Gastrocnemius medialis (tissue), 4 donors: ENCODE measurements at regions not wholly inside any gene's neighbourhood (a gene's known extent, or its start where the extent isn't known, plus 50 kb on each side); places are given as distances from the start of the nearest gene placed in this dataset.
"Not testable (repeated sequence)": the region's sequence is repeated elsewhere in the genome, so short reads cannot be mapped to it uniquely, and the experiment has no call there.

Experiments used
- ATAC-seq, 2 donors: fragments of 150-250 bp; one replicate each; pipeline ENCODE4 v1.9.1; 2016
- DNase-seq, 2 donors: peaks; one replicate each; pipeline ENCODE4 v3.0.0-alpha.2; 2019
- H3K27ac ChIP-seq, 4 donors: fragments of 200-600 bp; sonication (generic); 1 replicate in 1 of 4; 2 replicates in 3 of 4; pipeline ENCODE4 v1.5.1; 2016 to 2018; ENCODE audit warnings: mild to moderate bottlenecking in 2 of 4, moderate library complexity in 1 of 4
- H3K27me3 ChIP-seq, 3 donors: fragments of 200-600 bp; sonication (generic) in 2 of 3; 1 replicate in 1 of 3; 2 replicates in 2 of 3; pipeline versions ENCODE4 v1.5.1 to v1.6.0; 2016 to 2019; ENCODE audit warnings: mild to moderate bottlenecking in 1 of 3, moderate library complexity in 1 of 3
- H3K36me3 ChIP-seq, 2 donors: fragments of 200-600 bp; sonication (generic) in 1 of 2; one replicate each; pipeline ENCODE4 v1.5.1; 2017 to 2018
- H3K4me1 ChIP-seq, 2 donors: fragments of 200-600 bp; sonication (generic) in 1 of 2; one replicate each; pipeline ENCODE4 v1.5.1; 2016 to 2017; ENCODE audit warnings: mild to moderate bottlenecking in 2 of 2
- H3K4me3 ChIP-seq, 4 donors: fragments of 200-600 bp; sonication (generic) in 3 of 4; 1 replicate in 1 of 4; 2 replicates in 3 of 4; pipeline ENCODE4 v1.5.1; 2016 to 2019; ENCODE audit warnings: mild to moderate bottlenecking in 2 of 4
- H3K9me3 ChIP-seq, 3 donors: fragments of 200-600 bp; sonication (generic) in 2 of 3; 1 replicate in 1 of 3; 2 replicates in 2 of 3; pipeline ENCODE4 v1.5.1; 2016 to 2019
- CTCF ChIP-seq, 5 experiments: fragments of 450-650 bp in 3 of 5; fragments of 200-600 bp in 2 of 5; sonication (generic) in 2 of 5; IDR thresholded peaks in 4 of 5; conservative IDR thresholded peaks in 1 of 5; 1 replicate in 4 of 5; 2 replicates in 1 of 5; pipeline ENCODE4 v1.5.1; 2016 to 2019; ENCODE audit warnings: antibody characterized with exemption in 5 of 5, mild to moderate bottlenecking in 3 of 5, moderate library complexity in 3 of 5
- POLR2A ChIP-seq, 2 donors: fragments of 450-650 bp; IDR thresholded peaks; one replicate each; pipeline ENCODE4 v1.6.1; 2017; ENCODE audit warnings: antibody characterized with exemption in 2 of 2, mild to moderate bottlenecking in 2 of 2, moderate library complexity in 2 of 2
- in situ Hi-C, 4 donors: fragments of 200-750 bp; cut with MboI; loops; one replicate each; pipeline versions ENCODE4 v1.15.0 to v1.8.0; 2017; ENCODE audit warnings: low sequenced_read_pairs in 4 of 4
- intact Hi-C: fragments of 100-400 bp; cut with DNase I; formaldehyde crosslinking; loops from one replicate; pipeline ENCODE4 v1.15.1; 2023; ENCODE audit warnings: low total_unique reads

DNA sequence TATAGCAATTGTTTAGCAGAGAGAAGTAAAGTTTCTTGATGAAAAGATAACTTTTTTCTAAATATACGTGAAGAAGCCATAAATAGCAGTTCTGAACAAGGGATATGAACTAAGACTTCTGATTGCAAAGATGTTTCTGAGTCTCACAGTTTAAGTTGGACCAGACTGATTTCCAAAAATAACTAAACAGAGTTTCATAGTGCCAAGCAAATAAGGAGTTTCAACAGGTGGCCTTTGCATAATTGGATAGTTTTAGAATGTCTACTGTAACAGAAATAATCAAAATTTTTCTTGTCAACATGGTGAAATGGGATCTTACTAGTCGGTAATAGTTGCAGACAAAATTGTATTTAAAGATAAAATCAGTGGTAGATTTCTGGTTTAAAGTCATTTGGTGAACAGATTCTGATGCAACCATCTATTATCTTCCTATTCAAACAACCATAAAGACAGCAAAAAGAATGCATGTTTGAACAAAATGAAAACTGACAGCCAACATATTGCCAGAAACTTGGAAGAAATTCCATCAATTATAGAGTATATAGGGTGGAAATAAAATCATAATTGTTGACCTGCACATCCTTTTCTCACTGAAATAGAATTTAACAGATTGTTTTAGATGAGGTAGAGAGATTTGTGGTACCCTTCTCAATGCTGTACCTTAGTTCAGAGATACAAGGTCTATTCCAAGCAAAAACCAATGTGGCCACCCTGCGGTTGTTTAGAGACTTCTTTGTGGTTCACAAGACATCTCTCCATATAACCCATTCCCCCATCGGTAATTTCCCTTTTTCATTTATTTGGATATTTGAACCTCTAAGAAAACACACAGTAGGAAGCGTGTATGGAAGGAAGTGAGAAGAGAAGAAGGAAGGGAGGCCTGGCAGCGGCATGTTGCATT lies 275.3 kb downstream of the COG6 start:
- intact Hi-C loops (no loop called here), in situ Hi-C loops (loop anchor here in 1 of 4 donors (25.0 kb wide), 1 partner anchor 757 kb away; no protein-coding TSS in a partner anchor)
- Histone ChIP-seq H3K27me3 (no peaks in the 10 kb centered on the region), H3K4me1 (no peaks in the 10 kb centered on the region), H3K9me3 (no peaks in the 10 kb centered on the region), H3K4me3 (no peak overlapping the region), H3K36me3 (no peaks in the 10 kb centered on the region), H3K27ac (no peak overlapping the region)
- no peak for ATAC-seq
- TF ChIP-seq CTCF (IDR thresholded peaks at IDR 0.05 in 4 of 5, conservative IDR thresholded peaks at IDR 0.05 in 1 of 5) (no peak), POLR2A (IDR thresholded peaks at IDR 0.05) (no peak)
- DNase-seq = no peak

- Histone ChIP-seq H3K27ac (no peak overlapping the region), H3K9me3 (no peaks in the 10 kb centered on the region), H3K4me1 (no peaks in the 10 kb centered on the region), H3K4me3 (no peak overlapping the region), H3K27me3 (no peaks in the 10 kb centered on the region), H3K36me3 (no peaks in the 10 kb centered on the region)
- in situ Hi-C loops (loop anchor here in 1 of 4 donors (25.0 kb wide), 1 partner anchor 756 kb away; no protein-coding TSS in a partner anchor), intact Hi-C loops (no loop called here)
- ATAC-seq (no peak), DNase-seq (no peak)
- no peak for TF ChIP-seq POLR2A (IDR thresholded peaks at IDR 0.05)
These were observed 276.0 kb downstream of the COG6 start for GRCh38 chr13:39931505-39931904.

DNA sequence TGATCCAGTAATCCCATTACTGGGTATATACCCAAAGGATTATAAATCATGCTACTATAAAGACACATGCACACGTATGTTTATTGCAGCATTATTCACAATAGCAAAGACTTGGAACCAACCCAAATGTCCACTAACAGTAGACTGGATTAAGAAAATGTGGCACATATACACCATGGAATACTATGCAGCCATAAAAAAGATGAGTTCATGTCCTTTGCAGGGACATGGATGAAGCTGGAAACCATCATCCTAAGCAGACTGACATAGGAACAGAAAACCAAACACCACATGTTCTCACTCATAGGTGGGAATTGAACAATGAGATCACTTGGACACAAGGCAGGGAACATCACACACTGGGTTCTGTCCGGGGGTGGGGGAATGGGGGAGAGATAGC lies 277.1 kb downstream of the COG6 start:
- DNase-seq, H3K9me3 ChIP-seq, H3K4me1 ChIP-seq, intact Hi-C loops, H3K27me3 ChIP-seq, H3K27ac ChIP-seq, ATAC-seq, H3K36me3 ChIP-seq, H3K4me3 ChIP-seq: not testable (repeated sequence)
- in situ Hi-C loops = loop anchor here in 1 of 4 donors (25.0 kb wide), 1 partner anchor 755 kb away; no protein-coding TSS in a partner anchor

GRCh38 chr13:39935155-39935554 lies 279.7 kb downstream of the COG6 start:
- intact Hi-C loops (no loop called here), in situ Hi-C loops (loop anchor here in 2 of 4 donors (5.0 to 25.0 kb wide), 2 partner anchors 752 to 757 kb away; no protein-coding TSS in a partner anchor)
- no peaks in the 10 kb centered on the region for H3K27me3 ChIP-seq
- ATAC-seq (no peak), DNase-seq (no peak)
- no peaks in the 10 kb centered on the region for H3K9me3 ChIP-seq
- H3K4me1 ChIP-seq = no peaks in the 10 kb centered on the region
- TF ChIP-seq POLR2A (IDR thresholded peaks at IDR 0.05) (no peak), CTCF (IDR thresholded peaks at IDR 0.05 in 4 of 5, conservative IDR thresholded peaks at IDR 0.05 in 1 of 5) (no peak)
- H3K4me3 ChIP-seq = no peak overlapping the region
- H3K36me3 ChIP-seq = no peaks in the 10 kb centered on the region
- no peak overlapping the region for H3K27ac ChIP-seq

GRCh38 chr13:39938596-39938995 lies 283.1 kb downstream of the COG6 start:
- TF ChIP-seq CTCF (IDR thresholded peaks at IDR 0.05 in 4 of 5, conservative IDR thresholded peaks at IDR 0.05 in 1 of 5) = no peak
- no peak for TF ChIP-seq POLR2A (IDR thresholded peaks at IDR 0.05)
- Histone ChIP-seq H3K4me1 (no peaks in the 10 kb centered on the region), H3K9me3 (no peaks in the 10 kb centered on the region), H3K4me3 (no peak overlapping the region), H3K27me3 (no peaks in the 10 kb centered on the region), H3K36me3 (no peaks in the 10 kb centered on the region), H3K27ac (no peak overlapping the region)
- no peak for DNase-seq
- no peak for ATAC-seq
- in situ Hi-C loops (loop anchor here in 2 of 4 donors (5.0 to 25.0 kb wide), 2 partner anchors 749 to 754 kb away; no protein-coding TSS in a partner anchor), intact Hi-C loops (no loop called here)
